HG03354 (cell line): ENCODE measurements at regions not wholly inside any gene's neighbourhood (a gene's known extent, or its start where the extent isn't known, plus 50 kb on each side); places are given as distances from the start of the nearest gene placed in this dataset.
"Not testable (repeated sequence)": the region's sequence is repeated elsewhere in the genome, so short reads cannot be mapped to it uniquely, and the experiment has no call there.

Source experiments
- ATAC-seq: cut with Tn5 transposase; IDR thresholded peaks from one replicate; pipeline ENCODE4 v1.9.1; 2021; ENCODE audit warnings: mild to moderate bottlenecking; ENCODE audit not compliant: unreplicated experiment, poor library complexity, severe bottlenecking

- no peak for ATAC-seq
These were observed 341.4 kb upstream of the PRR16 start for GRCh38 chr5:120122703-120123102.

GRCh38 chr5:120124031-120124430, 340.1 kb upstream of the PRR16 start:
- ATAC-seq: no peak

GRCh38 chr5:120124961-120125360, 339.1 kb upstream of the PRR16 start:
- ATAC-seq: no peak

- ATAC-seq: not testable (repeated sequence)
These were observed 331.8 kb upstream of the PRR16 start for GRCh38 chr5:120132347-120132746.

- no peak for ATAC-seq
These were observed 329.2 kb upstream of the PRR16 start for GRCh38 chr5:120134944-120135343.

- no peak for ATAC-seq
These were observed 326.5 kb upstream of the PRR16 start for GRCh38 chr5:120137582-120137981.

GRCh38 chr5:120139039-120139438, 325.1 kb upstream of the PRR16 start:
- ATAC-seq: no peak

GRCh38 chr5:120140501-120140900, 323.6 kb upstream of the PRR16 start:
- ATAC-seq: no peak

GRCh38 chr5:120141076-120141475, 323.0 kb upstream of the PRR16 start:
- no peak for ATAC-seq

GRCh38 chr5:120146787-120147186, 317.3 kb upstream of the PRR16 start:
- no peak for ATAC-seq

- ATAC-seq: not testable (repeated sequence)
These were observed 316.2 kb upstream of the PRR16 start for GRCh38 chr5:120147911-120148310.

GRCh38 chr5:120150770-120151169, 313.3 kb upstream of the PRR16 start:
- no peak for ATAC-seq

- ATAC-seq: no peak
These were observed 312.9 kb upstream of the PRR16 start for GRCh38 chr5:120151181-120151580.

- ATAC-seq: no peak
These were observed 312.3 kb upstream of the PRR16 start for GRCh38 chr5:120151825-120152224.

- no peak for ATAC-seq
These were observed 311.6 kb upstream of the PRR16 start for GRCh38 chr5:120152472-120152871.

GRCh38 chr5:120152931-120153330, 311.2 kb upstream of the PRR16 start:
- no peak for ATAC-seq

GRCh38 chr5:120153551-120153950, 310.5 kb upstream of the PRR16 start:
- no peak for ATAC-seq

GRCh38 chr5:120155873-120156272, 308.2 kb upstream of the PRR16 start:
- ATAC-seq: no peak

GRCh38 chr5:120158211-120158610, 305.9 kb upstream of the PRR16 start:
- no peak for ATAC-seq

GRCh38 chr5:120159155-120159554, 304.9 kb upstream of the PRR16 start:
- ATAC-seq: no peak

GRCh38 chr5:120160124-120160895, 303.8 kb upstream of the PRR16 start:
- ATAC-seq: no peak

GRCh38 chr5:120162321-120162720, 301.8 kb upstream of the PRR16 start:
- ATAC-seq: no peak
